ENCODE measurements at regions not wholly inside any gene's neighbourhood (a gene's known extent, or its start where the extent isn't known, plus 50 kb on each side); places are given as distances from the start of the nearest gene placed in this dataset.

GRCh38 chr2:64809216-64809615 is 155.5 kb upstream of the SERTAD2 start:
- Histone ChIP-seq H3K9me3 (ENCODE audit: insufficient read depth in 2 of 2, low read depth in 1 of 2, low read length in 1 of 2) (no peaks in the 10 kb centered on the region), H2BK12ac (ENCODE audit: low read depth, low read length) (no peak overlapping the region), H2AK5ac (ENCODE audit: low read depth, low read length) (no peak overlapping the region), H2BK15ac (ENCODE audit: low read length) (no peak overlapping the region), H3K79me1 (ENCODE audit: low read depth, low read length) (no peaks in the 10 kb centered on the region), H3K23me2 (ENCODE audit: low read depth, low read length) (no peaks in the 10 kb centered on the region), H3K14ac (ENCODE audit: insufficient read length) (no peak overlapping the region), H2AFZ (ENCODE audit: low read length) (no peak overlapping the region), H3K4me1 (replicated peaks in 1 of 4; ENCODE audit: control insufficient read depth in 3 of 4, insufficient read depth in 4 of 4, low read length in 3 of 4) (no peaks in the 10 kb centered on the region), H3K4ac (replicated peaks; ENCODE audit: insufficient read length, low read depth, low read length) (no peak overlapping the region), H3K79me2 (ENCODE audit: control insufficient read depth in 1 of 2, insufficient read depth in 2 of 2, low read length in 2 of 2) (no peaks in the 10 kb centered on the region), H3K27me3 (replicated peaks in 1 of 4; ENCODE audit: control insufficient read depth in 3 of 4, extremely low read depth in 1 of 4, insufficient read depth in 3 of 4, low read length in 3 of 4) (no peaks in the 10 kb centered on the region), H4K5ac (ENCODE audit: insufficient read length, low read depth, low read length) (no peak overlapping the region), H3K4me2 (ENCODE audit: insufficient read depth in 1 of 2, low read depth in 2 of 2, low read length in 2 of 2) (no peak overlapping the region), H3K18ac (ENCODE audit: extremely low read depth, low read length) (no peak overlapping the region), H2BK20ac (ENCODE audit: low read length) (no peak overlapping the region), H3K23ac (ENCODE audit: insufficient read length) (no peak overlapping the region), H2BK120ac (replicated peaks; ENCODE audit: low read depth, low read length) (no peak overlapping the region), H3K4me3 (ENCODE audit: extremely low read depth in 1 of 4, insufficient read depth in 2 of 4, low read depth in 3 of 4, low read length in 4 of 4) (no peak overlapping the region), H4K8ac (ENCODE audit: extremely low read depth, insufficient read depth, low read length) (no peak overlapping the region), H4K20me1 (replicated peaks in 1 of 2; ENCODE audit: control insufficient read depth in 1 of 2, insufficient read depth in 2 of 2, low read length in 2 of 2) (no peaks in the 10 kb centered on the region), H3K56ac (replicated peaks; ENCODE audit: insufficient read length, low read depth, low read length) (no peak overlapping the region), H3K36me3 (ENCODE audit: control insufficient read depth in 2 of 4, insufficient read depth in 4 of 4, low read length in 3 of 4) (no peaks in the 10 kb centered on the region), H4K91ac (replicated peaks; ENCODE audit: insufficient read length, low read length) (no peak overlapping the region), H2BK5ac (ENCODE audit: low read depth, low read length) (no peak overlapping the region), H3K27ac (ENCODE audit: low read depth, low read length) (no peak overlapping the region), H3K9ac (replicated peaks in 1 of 4; ENCODE audit: extremely low read depth in 1 of 4, low read depth in 3 of 4, low read length in 3 of 4) (no peak overlapping the region)
- ChIA-PET CTCF (ENCODE audit: partially characterized antibody) (interaction anchor here (0.9 to 1.0 kb wide), 2 partner anchors 8 to 11 kb away, joined by 4 read pairs; no protein-coding TSS in a partner anchor), POLR2A (ENCODE audit: partially characterized antibody) (no interaction called here)
- no peak for TF ChIP-seq TBP (IDR thresholded peaks at IDR 0.05; ENCODE audit: low read depth, low read length)
- no peak for TF ChIP-seq SAP30 (IDR thresholded peaks at IDR 0.05; ENCODE audit: insufficient read depth, insufficient replicate concordance, low read length)
- FAIRE-seq (no peak), DNase-seq (ENCODE audit: low read depth in 1 of 2, low spot score in 2 of 2) (no peak)
- WGBS, 2 experiments (ENCODE audit: extremely low coverage in 1 of 2, insufficient coverage in 1 of 2, insufficient read length in 1 of 2, insufficient replicate concordance in 2 of 2, low coverage in 1 of 2, low lambda C conversion rate in 2 of 2, missing lambda C conversion rate in 1 of 2) = 92% methylated on average over 1 of the region's 1 CpG; no CpG with 5 or more reads in 1 of the 2 experiments

Data from H1 (cell line).